ENCODE measurements at regions not wholly inside any gene's neighbourhood (a gene's known extent, or its start where the extent isn't known, plus 50 kb on each side); places are given as distances from the start of the nearest gene placed in this dataset.

GRCh38 chr6:165869526-165869925 lies 206.5 kb upstream of the PDE10A start:
- no peak overlapping the region for H3K9ac ChIP-seq (ENCODE audit: low read length)
- H3K4me3 ChIP-seq (ENCODE audit: low read length): no peak overlapping the region
- H3K4me1 ChIP-seq (ENCODE audit: control insufficient read depth, insufficient read depth, low read length): no peaks in the 10 kb centered on the region
- no peaks in the 10 kb centered on the region for H3K27me3 ChIP-seq (ENCODE audit: control insufficient read depth, insufficient read depth, low read length)
- no peaks in the 10 kb centered on the region for H3K36me3 ChIP-seq (ENCODE audit: control insufficient read depth, insufficient read depth, low read length)
- no peaks in the 10 kb centered on the region for H3K9me3 ChIP-seq (ENCODE audit: control insufficient read depth, low read length)

- Histone ChIP-seq H3K4me3 (ENCODE audit: low read length) (no peak overlapping the region), H3K27me3 (ENCODE audit: control insufficient read depth, insufficient read depth, low read length) (peaks cover 3% of the 10 kb centered on the region), H3K9ac (ENCODE audit: low read length) (no peak overlapping the region), H3K9me3 (ENCODE audit: control insufficient read depth, low read length) (no peaks in the 10 kb centered on the region), H3K4me1 (ENCODE audit: control insufficient read depth, insufficient read depth, low read length) (no peaks in the 10 kb centered on the region), H3K36me3 (ENCODE audit: control insufficient read depth, insufficient read depth, low read length) (no peaks in the 10 kb centered on the region)
Measured at GRCh38 chr6:165864925-165865324, 201.9 kb upstream of the PDE10A start.

GRCh38 chr6:165864218-165864617 lies 201.2 kb upstream of the PDE10A start:
- no peak overlapping the region for H3K4me3 ChIP-seq (ENCODE audit: low read length)
- H3K9ac ChIP-seq (ENCODE audit: low read length): no peak overlapping the region
- H3K9me3 ChIP-seq (ENCODE audit: control insufficient read depth, low read length): no peaks in the 10 kb centered on the region
- H3K4me1 ChIP-seq (ENCODE audit: control insufficient read depth, insufficient read depth, low read length): no peaks in the 10 kb centered on the region
- H3K27me3 ChIP-seq (ENCODE audit: control insufficient read depth, insufficient read depth, low read length): peaks cover 3% of the 10 kb centered on the region
- no peaks in the 10 kb centered on the region for H3K36me3 ChIP-seq (ENCODE audit: control insufficient read depth, insufficient read depth, low read length)

- H3K4me1 ChIP-seq (ENCODE audit: control insufficient read depth, insufficient read depth, low read length): no peaks in the 10 kb centered on the region
- H3K27me3 ChIP-seq (ENCODE audit: control insufficient read depth, insufficient read depth, low read length): peaks cover 3% of the 10 kb centered on the region
- H3K4me3 ChIP-seq (ENCODE audit: low read length): no peak overlapping the region
- H3K36me3 ChIP-seq (ENCODE audit: control insufficient read depth, insufficient read depth, low read length): no peaks in the 10 kb centered on the region
- no peaks in the 10 kb centered on the region for H3K9me3 ChIP-seq (ENCODE audit: control insufficient read depth, low read length)
- no peak overlapping the region for H3K9ac ChIP-seq (ENCODE audit: low read length)
Measured at GRCh38 chr6:165863801-165864200, 200.8 kb upstream of the PDE10A start.

GRCh38 chr6:165862813-165863212 lies 199.8 kb upstream of the PDE10A start:
- Histone ChIP-seq H3K36me3 (ENCODE audit: control insufficient read depth, insufficient read depth, low read length) (no peaks in the 10 kb centered on the region), H3K9ac (ENCODE audit: low read length) (no peak overlapping the region)

GRCh38 chr6:165861226-165861625 lies 198.2 kb upstream of the PDE10A start:
- Histone ChIP-seq H3K9ac (ENCODE audit: low read length) (no peak overlapping the region), H3K27me3 (ENCODE audit: control insufficient read depth, insufficient read depth, low read length) (peaks cover 8% of the 10 kb centered on the region), H3K36me3 (ENCODE audit: control insufficient read depth, insufficient read depth, low read length) (no peaks in the 10 kb centered on the region), H3K9me3 (ENCODE audit: control insufficient read depth, low read length) (no peaks in the 10 kb centered on the region), H3K4me1 (ENCODE audit: control insufficient read depth, insufficient read depth, low read length) (no peaks in the 10 kb centered on the region), H3K4me3 (ENCODE audit: low read length) (no peak overlapping the region)

More at GRCh38 chr6:165862813-165863212, 199.8 kb upstream of the PDE10A start:
- H3K27me3 ChIP-seq (ENCODE audit: control insufficient read depth, insufficient read depth, low read length): peaks cover 8% of the 10 kb centered on the region
- no peaks in the 10 kb centered on the region for H3K4me1 ChIP-seq (ENCODE audit: control insufficient read depth, insufficient read depth, low read length)
- no peaks in the 10 kb centered on the region for H3K9me3 ChIP-seq (ENCODE audit: control insufficient read depth, low read length)
- no peak overlapping the region for H3K4me3 ChIP-seq (ENCODE audit: low read length)

GRCh38 chr6:165858586-165858985 lies 195.5 kb upstream of the PDE10A start:
- no peaks in the 10 kb centered on the region for H3K9me3 ChIP-seq (ENCODE audit: control insufficient read depth, low read length)
- no peaks in the 10 kb centered on the region for H3K4me1 ChIP-seq (ENCODE audit: control insufficient read depth, insufficient read depth, low read length)
- no peaks in the 10 kb centered on the region for H3K36me3 ChIP-seq (ENCODE audit: control insufficient read depth, insufficient read depth, low read length)
- no peak overlapping the region for H3K4me3 ChIP-seq (ENCODE audit: low read length)
- H3K27me3 ChIP-seq (ENCODE audit: control insufficient read depth, insufficient read depth, low read length): peaks cover 23% of the 10 kb centered on the region
- H3K9ac ChIP-seq (ENCODE audit: low read length): no peak overlapping the region

- no peak overlapping the region for H3K4me3 ChIP-seq (ENCODE audit: low read length)
- H3K36me3 ChIP-seq (ENCODE audit: control insufficient read depth, insufficient read depth, low read length): no peaks in the 10 kb centered on the region
- H3K9me3 ChIP-seq (ENCODE audit: control insufficient read depth, low read length): no peaks in the 10 kb centered on the region
- no peak overlapping the region for H3K9ac ChIP-seq (ENCODE audit: low read length)
- no peaks in the 10 kb centered on the region for H3K4me1 ChIP-seq (ENCODE audit: control insufficient read depth, insufficient read depth, low read length)
- peaks cover 20% of the 10 kb centered on the region for H3K27me3 ChIP-seq (ENCODE audit: control insufficient read depth, insufficient read depth, low read length)
Measured at GRCh38 chr6:165855856-165856255, 192.8 kb upstream of the PDE10A start.

GRCh38 chr6:165854863-165855593 lies 192.0 kb upstream of the PDE10A start:
- Histone ChIP-seq H3K4me1 (ENCODE audit: control insufficient read depth, insufficient read depth, low read length) (no peaks in the 10 kb centered on the region), H3K4me3 (ENCODE audit: low read length) (no peak overlapping the region), H3K9me3 (ENCODE audit: control insufficient read depth, low read length) (no peaks in the 10 kb centered on the region), H3K9ac (ENCODE audit: low read length) (no peak overlapping the region), H3K27me3 (ENCODE audit: control insufficient read depth, insufficient read depth, low read length) (peaks cover 20% of the 10 kb centered on the region), H3K36me3 (ENCODE audit: control insufficient read depth, insufficient read depth, low read length) (no peaks in the 10 kb centered on the region)

GRCh38 chr6:165854061-165854862 lies 191.2 kb upstream of the PDE10A start:
- no peaks in the 10 kb centered on the region for H3K36me3 ChIP-seq (ENCODE audit: control insufficient read depth, insufficient read depth, low read length)
- H3K9ac ChIP-seq (ENCODE audit: low read length): no peak overlapping the region
- H3K27me3 ChIP-seq (ENCODE audit: control insufficient read depth, insufficient read depth, low read length): peaks cover 20% of the 10 kb centered on the region
- H3K9me3 ChIP-seq (ENCODE audit: control insufficient read depth, low read length): no peaks in the 10 kb centered on the region
- H3K4me3 ChIP-seq (ENCODE audit: low read length): no peak overlapping the region
- no peaks in the 10 kb centered on the region for H3K4me1 ChIP-seq (ENCODE audit: control insufficient read depth, insufficient read depth, low read length)

- Histone ChIP-seq H3K9me3 (ENCODE audit: control insufficient read depth, low read length) (no peaks in the 10 kb centered on the region), H3K4me1 (ENCODE audit: control insufficient read depth, insufficient read depth, low read length) (no peaks in the 10 kb centered on the region), H3K4me3 (ENCODE audit: low read length) (no peak overlapping the region), H3K27me3 (ENCODE audit: control insufficient read depth, insufficient read depth, low read length) (peaks cover 15% of the 10 kb centered on the region), H3K36me3 (ENCODE audit: control insufficient read depth, insufficient read depth, low read length) (no peaks in the 10 kb centered on the region), H3K9ac (ENCODE audit: low read length) (no peak overlapping the region)
Measured at GRCh38 chr6:165852676-165853075, 189.6 kb upstream of the PDE10A start.

- Histone ChIP-seq H3K9me3 (ENCODE audit: control insufficient read depth, low read length) (no peaks in the 10 kb centered on the region), H3K4me3 (ENCODE audit: low read length) (no peak overlapping the region), H3K9ac (ENCODE audit: low read length) (peak overlapping the region; percentile 15), H3K27me3 (ENCODE audit: control insufficient read depth, insufficient read depth, low read length) (peaks cover 27% of the 10 kb centered on the region), H3K4me1 (ENCODE audit: control insufficient read depth, insufficient read depth, low read length) (peaks cover 10% of the 10 kb centered on the region), H3K36me3 (ENCODE audit: control insufficient read depth, insufficient read depth, low read length) (no peaks in the 10 kb centered on the region)
Measured at GRCh38 chr6:165850434-165851019, 187.5 kb upstream of the PDE10A start.
